Vagina (tissue), 2 donors: ENCODE measurements at regions not wholly inside any gene's neighbourhood (a gene's known extent, or its start where the extent isn't known, plus 50 kb on each side); places are given as distances from the start of the nearest gene placed in this dataset.

ENCODE experiments used
- DNase-seq, 2 donors: peaks; one replicate each; pipeline ENCODE4 v3.0.0-alpha.2; 2017; ENCODE audit errors: extremely low spot score in 2 of 2
- H3K27ac ChIP-seq: fragments of 200-600 bp; sonication (generic); one replicate; pipeline ENCODE4 v1.5.1; 2019
- H3K27me3 ChIP-seq: fragments of 200-600 bp; sonication (generic); one replicate; pipeline ENCODE4 v1.5.1; 2019
- H3K36me3 ChIP-seq, 2 donors: fragments of 200-600 bp; sonication (generic); one replicate each; pipeline ENCODE4 v1.5.1; 2017 to 2019
- H3K4me1 ChIP-seq: fragments of 200-600 bp; sonication (generic); one replicate; pipeline ENCODE4 v1.5.1; 2019
- H3K4me3 ChIP-seq, 2 donors: fragments of 200-600 bp; sonication (generic); 1 replicate in 1 of 2; 2 replicates in 1 of 2; pipeline ENCODE4 v1.5.1; 2016 to 2019
- H3K9me3 ChIP-seq: fragments of 200-600 bp; sonication (generic); one replicate; pipeline ENCODE4 v1.5.1; 2019
- POLR2A ChIP-seq, 2 donors: fragments of 450-650 bp; IDR thresholded peaks; one replicate each; pipeline ENCODE4 v1.6.1; 2017; ENCODE audit warnings: antibody characterized with exemption in 2 of 2, mild to moderate bottlenecking in 2 of 2, moderate library complexity in 2 of 2
- POLR2AphosphoS5 ChIP-seq, 2 donors: sonication (generic); formaldehyde crosslinking; IDR thresholded peaks; one replicate each; pipeline ENCODE4 v1.9.0; 2017; ENCODE audit warnings: antibody characterized with exemption in 2 of 2, mild to moderate bottlenecking in 2 of 2, low read depth in 1 of 2; ENCODE audit not compliant: insufficient read depth in 1 of 2
- intact Hi-C: fragments of 100-400 bp; cut with DNase I; formaldehyde crosslinking; loops from one replicate; pipeline ENCODE4 v1.15.1; 2023
- TF ChIP-seq, protein P1 (sequence below), 3 experiments: fragments of 450-650 bp in 2 of 3; fragments of 200-600 bp in 1 of 3; sonication (generic) in 1 of 3; IDR thresholded peaks; one replicate each; pipeline ENCODE4 v1.5.1; 2017 to 2019; ENCODE audit warnings: antibody characterized with exemption in 3 of 3, mild to moderate bottlenecking in 2 of 3, moderate library complexity in 2 of 3

DNA sequence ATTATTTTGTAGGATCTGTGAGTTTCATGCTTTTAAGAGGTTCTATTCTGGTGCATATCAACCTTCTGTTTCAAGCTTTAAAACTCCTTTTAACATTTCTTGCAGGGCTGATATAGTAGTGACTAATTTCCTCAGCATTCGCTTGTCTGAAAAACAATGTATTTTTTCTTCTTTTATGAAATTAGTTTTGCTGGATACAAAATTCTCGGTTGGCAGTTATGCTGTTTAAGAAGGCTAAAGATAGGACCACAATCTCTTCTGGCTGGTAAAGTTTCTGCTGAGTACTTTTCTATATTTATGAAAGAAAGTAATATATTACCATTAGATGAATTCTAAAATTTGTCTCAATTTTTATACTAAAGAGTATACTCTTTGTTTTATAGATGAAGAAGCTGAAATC lies 487.8 kb upstream of the SPRY2 start:
- no peak overlapping the region for H3K4me3 ChIP-seq
- H3K36me3 ChIP-seq = no peaks in the 10 kb centered on the region
- intact Hi-C loops = no loop called here
- no peak for DNase-seq
- no peaks in the 10 kb centered on the region for H3K9me3 ChIP-seq
- H3K27me3 ChIP-seq = no peaks in the 10 kb centered on the region
- H3K27ac ChIP-seq = no peak overlapping the region
- TF ChIP-seq, protein P1, sequence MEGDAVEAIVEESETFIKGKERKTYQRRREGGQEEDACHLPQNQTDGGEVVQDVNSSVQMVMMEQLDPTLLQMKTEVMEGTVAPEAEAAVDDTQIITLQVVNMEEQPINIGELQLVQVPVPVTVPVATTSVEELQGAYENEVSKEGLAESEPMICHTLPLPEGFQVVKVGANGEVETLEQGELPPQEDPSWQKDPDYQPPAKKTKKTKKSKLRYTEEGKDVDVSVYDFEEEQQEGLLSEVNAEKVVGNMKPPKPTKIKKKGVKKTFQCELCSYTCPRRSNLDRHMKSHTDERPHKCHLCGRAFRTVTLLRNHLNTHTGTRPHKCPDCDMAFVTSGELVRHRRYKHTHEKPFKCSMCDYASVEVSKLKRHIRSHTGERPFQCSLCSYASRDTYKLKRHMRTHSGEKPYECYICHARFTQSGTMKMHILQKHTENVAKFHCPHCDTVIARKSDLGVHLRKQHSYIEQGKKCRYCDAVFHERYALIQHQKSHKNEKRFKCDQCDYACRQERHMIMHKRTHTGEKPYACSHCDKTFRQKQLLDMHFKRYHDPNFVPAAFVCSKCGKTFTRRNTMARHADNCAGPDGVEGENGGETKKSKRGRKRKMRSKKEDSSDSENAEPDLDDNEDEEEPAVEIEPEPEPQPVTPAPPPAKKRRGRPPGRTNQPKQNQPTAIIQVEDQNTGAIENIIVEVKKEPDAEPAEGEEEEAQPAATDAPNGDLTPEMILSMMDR (IDR thresholded peaks at IDR 0.05) = no peak
- TF ChIP-seq POLR2AphosphoS5 (IDR thresholded peaks at IDR 0.05; ENCODE audit: insufficient read depth in 1 of 2, low read depth in 1 of 2) (no peak), POLR2A (IDR thresholded peaks at IDR 0.05) (no peak)
- H3K4me1 ChIP-seq = no peaks in the 10 kb centered on the region

DNA sequence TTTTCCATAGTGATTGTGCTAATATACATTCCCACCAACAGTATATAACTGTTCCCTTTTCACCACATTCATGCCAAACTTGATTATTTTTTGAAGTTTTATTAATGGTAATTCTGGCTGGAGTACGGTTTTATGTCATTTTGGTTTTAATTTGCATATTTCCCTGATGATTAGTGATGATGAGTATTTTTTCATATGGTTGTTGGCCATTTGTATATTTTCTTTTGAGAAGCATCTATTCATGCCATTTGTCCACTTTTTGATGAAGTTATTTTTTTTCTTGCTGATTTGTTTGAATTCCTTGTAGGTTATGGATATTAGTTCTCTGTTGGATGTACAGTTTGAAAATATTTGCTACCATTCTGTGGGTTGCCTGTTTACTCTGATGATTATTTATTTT lies 484.4 kb upstream of the SPRY2 start:
- no peak for DNase-seq
- no peaks in the 10 kb centered on the region for H3K27me3 ChIP-seq
- H3K27ac ChIP-seq = no peak overlapping the region
- H3K4me3 ChIP-seq = no peak overlapping the region
- intact Hi-C loops = no loop called here
- TF ChIP-seq, protein P1 (IDR thresholded peaks at IDR 0.05) = no peak
- TF ChIP-seq POLR2AphosphoS5 (IDR thresholded peaks at IDR 0.05; ENCODE audit: insufficient read depth in 1 of 2, low read depth in 1 of 2) = no peak
- no peak for TF ChIP-seq POLR2A (IDR thresholded peaks at IDR 0.05)
- H3K36me3 ChIP-seq = no peaks in the 10 kb centered on the region
- H3K4me1 ChIP-seq = no peaks in the 10 kb centered on the region
- no peaks in the 10 kb centered on the region for H3K9me3 ChIP-seq

DNA sequence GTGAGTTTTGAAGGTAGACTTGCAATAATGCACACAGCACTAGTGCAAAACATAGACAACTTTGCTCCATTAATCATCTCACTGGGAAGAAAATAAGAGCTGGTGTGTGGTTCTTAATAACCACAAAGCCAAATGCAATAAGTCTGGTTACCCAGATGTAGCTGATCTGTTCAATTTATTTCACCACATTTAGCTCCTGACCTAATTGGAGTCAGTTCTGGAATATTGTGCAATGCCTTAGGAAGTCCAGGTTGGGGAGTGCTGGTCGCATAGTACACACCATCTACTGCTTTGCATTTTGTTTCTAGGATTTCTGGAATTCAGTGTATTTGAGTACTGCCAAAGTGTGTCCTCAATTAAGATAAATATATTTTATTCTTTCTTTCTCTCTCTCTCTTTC lies 483.3 kb upstream of the SPRY2 start:
- H3K4me1 ChIP-seq = no peaks in the 10 kb centered on the region
- DNase-seq = no peak
- H3K9me3 ChIP-seq = no peaks in the 10 kb centered on the region
- H3K27me3 ChIP-seq = no peaks in the 10 kb centered on the region
- no peaks in the 10 kb centered on the region for H3K36me3 ChIP-seq
- no peak overlapping the region for H3K27ac ChIP-seq
- intact Hi-C loops = no loop called here
- H3K4me3 ChIP-seq = no peak overlapping the region
- no peak for TF ChIP-seq POLR2A (IDR thresholded peaks at IDR 0.05)
- TF ChIP-seq, protein P1 (IDR thresholded peaks at IDR 0.05) = no peak
- TF ChIP-seq POLR2AphosphoS5 (IDR thresholded peaks at IDR 0.05; ENCODE audit: insufficient read depth in 1 of 2, low read depth in 1 of 2) = no peak

DNA sequence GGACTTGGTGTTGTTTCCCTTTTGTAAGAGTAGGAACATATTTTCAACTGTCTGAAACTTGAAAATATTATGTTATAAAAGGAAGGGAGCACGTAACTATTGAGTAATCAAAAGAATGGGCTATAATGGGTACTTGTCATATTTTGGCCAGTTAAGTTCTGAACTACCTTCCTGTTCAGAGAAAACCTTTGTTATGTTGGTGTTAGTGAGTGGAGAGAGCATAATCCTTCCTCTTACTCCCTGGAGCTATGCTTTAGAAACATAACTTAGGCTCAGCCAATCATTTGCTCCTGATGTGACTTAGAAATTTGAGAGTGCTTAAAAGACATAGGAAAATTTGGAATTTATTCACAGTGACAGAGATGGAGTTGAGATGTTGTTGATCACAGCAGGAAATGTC lies 482.5 kb upstream of the SPRY2 start:
- no peak overlapping the region for H3K27ac ChIP-seq
- H3K9me3 ChIP-seq = no peaks in the 10 kb centered on the region
- no peaks in the 10 kb centered on the region for H3K4me1 ChIP-seq
- intact Hi-C loops = no loop called here
- TF ChIP-seq POLR2A (IDR thresholded peaks at IDR 0.05) (no peak), POLR2AphosphoS5 (IDR thresholded peaks at IDR 0.05; ENCODE audit: insufficient read depth in 1 of 2, low read depth in 1 of 2) (no peak)
- TF ChIP-seq, protein P1 (IDR thresholded peaks at IDR 0.05) = no peak
- no peak for DNase-seq
- no peak overlapping the region for H3K4me3 ChIP-seq
- no peaks in the 10 kb centered on the region for H3K36me3 ChIP-seq
- no peaks in the 10 kb centered on the region for H3K27me3 ChIP-seq

DNA sequence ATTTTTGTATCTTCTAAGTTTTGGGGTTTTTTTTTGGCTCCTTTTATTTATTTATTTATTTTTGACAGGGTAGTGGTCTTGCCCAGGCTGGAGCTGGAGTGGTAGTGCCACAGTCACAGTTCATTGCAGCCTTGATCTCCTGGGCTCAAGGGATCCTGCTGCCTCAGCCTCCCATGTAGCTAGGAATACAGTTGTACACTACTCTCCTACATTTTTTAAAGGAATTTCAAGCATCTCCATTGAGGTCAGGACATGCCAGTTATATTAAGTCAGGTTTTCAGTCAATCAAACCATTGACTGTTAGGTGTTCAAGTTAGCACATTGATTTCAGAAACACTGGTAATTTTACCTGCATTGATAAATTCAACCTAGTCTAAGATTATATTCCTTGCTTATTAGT lies 480.5 kb upstream of the SPRY2 start:
- no peak for DNase-seq
- no peaks in the 10 kb centered on the region for H3K9me3 ChIP-seq
- TF ChIP-seq POLR2A (IDR thresholded peaks at IDR 0.05) (no peak), POLR2AphosphoS5 (IDR thresholded peaks at IDR 0.05; ENCODE audit: insufficient read depth in 1 of 2, low read depth in 1 of 2) (no peak)
- TF ChIP-seq, protein P1 (IDR thresholded peaks at IDR 0.05) = no peak
- H3K27me3 ChIP-seq = no peaks in the 10 kb centered on the region
- H3K4me3 ChIP-seq = no peak overlapping the region
- H3K4me1 ChIP-seq = no peaks in the 10 kb centered on the region
- intact Hi-C loops = no loop called here
- H3K27ac ChIP-seq = no peak overlapping the region
- H3K36me3 ChIP-seq = no peaks in the 10 kb centered on the region
